ENCODE measurements at regions not wholly inside any gene's neighbourhood (a gene's known extent, or its start where the extent isn't known, plus 50 kb on each side); places are given as distances from the start of the nearest gene placed in this dataset.
"Not testable (repeated sequence)": the region's sequence is repeated elsewhere in the genome, so short reads cannot be mapped to it uniquely, and the experiment has no call there.

GRCh38 chrX:127187095-127187494 lies 367.6 kb downstream of the PRR32 start:
- intact Hi-C loops (cut with DNase I): no loop called here
- no peak for DNase-seq (ENCODE audit: low spot score)

- intact Hi-C loops (cut with DNase I): no loop called here
Observed at GRCh38 chrX:127190381-127190780, 370.9 kb downstream of the PRR32 start.

GRCh38 chrX:127207326-127207725 lies 387.8 kb downstream of the PRR32 start:
- DNase-seq (ENCODE audit: low spot score): no peak
- intact Hi-C loops (cut with DNase I): no loop called here

More at GRCh38 chrX:127190381-127190780, 370.9 kb downstream of the PRR32 start:
- DNase-seq (ENCODE audit: low spot score): no peak

GRCh38 chrX:127221821-127222220 lies 402.3 kb downstream of the PRR32 start:
- DNase-seq (ENCODE audit: low spot score); intact Hi-C loops (cut with DNase I): not testable (repeated sequence)

GRCh38 chrX:127243654-127244053 lies 424.1 kb downstream of the PRR32 start:
- DNase-seq (ENCODE audit: low spot score): no peak
- intact Hi-C loops (cut with DNase I): no loop called here

- intact Hi-C loops (cut with DNase I): no loop called here
Observed at GRCh38 chrX:127259742-127260141, 440.2 kb downstream of the PRR32 start.

GRCh38 chrX:127276326-127276725 lies 456.8 kb downstream of the PRR32 start:
- DNase-seq (ENCODE audit: low spot score): no peak
- intact Hi-C loops (cut with DNase I): loop anchor here (2.0 kb wide), 1 partner anchor 20 kb away; no protein-coding TSS in a partner anchor

More at GRCh38 chrX:127259742-127260141, 440.2 kb downstream of the PRR32 start:
- no peak for DNase-seq (ENCODE audit: low spot score)

GRCh38 chrX:127300511-127300910 lies 481.0 kb downstream of the PRR32 start:
- intact Hi-C loops (cut with DNase I): no loop called here

GRCh38 chrX:127302841-127303240 lies 483.3 kb downstream of the PRR32 start:
- intact Hi-C loops (cut with DNase I): no loop called here
- no peak for DNase-seq (ENCODE audit: low spot score)

More at GRCh38 chrX:127300511-127300910, 481.0 kb downstream of the PRR32 start:
- no peak for DNase-seq (ENCODE audit: low spot score)

GRCh38 chrX:127305013-127305412 lies 485.5 kb downstream of the PRR32 start:
- intact Hi-C loops (cut with DNase I): no loop called here
- no peak for DNase-seq (ENCODE audit: low spot score)

GRCh38 chrX:127306262-127306661 lies 486.7 kb downstream of the PRR32 start:
- intact Hi-C loops (cut with DNase I): no loop called here
- no peak for DNase-seq (ENCODE audit: low spot score)

- no peak for DNase-seq (ENCODE audit: low spot score)
- intact Hi-C loops (cut with DNase I): no loop called here
Observed at GRCh38 chrX:127313635-127314034, 494.1 kb downstream of the PRR32 start.

GRCh38 chrX:127317159-127317558 lies 497.6 kb downstream of the PRR32 start:
- DNase-seq (ENCODE audit: low spot score): no peak
- intact Hi-C loops (cut with DNase I): no loop called here

- no peak for DNase-seq (ENCODE audit: low spot score)
- intact Hi-C loops (cut with DNase I): no loop called here
Observed at GRCh38 chrX:127324128-127324527, 504.6 kb downstream of the PRR32 start.
